GM12878 (cell line): ENCODE measurements at regions not wholly inside any gene's neighbourhood (a gene's known extent, or its start where the extent isn't known, plus 50 kb on each side); places are given as distances from the start of the nearest gene placed in this dataset.

Experiments used
- ATAC-seq: fragments of 200-7000 bp; cut with Tn5 transposase; 3 replicates; pipeline ENCODE4 v1.9.1; 2020; ENCODE audit warnings: mild to moderate bottlenecking, moderate library complexity
- BruUV-seq: library from RNA; stranded (reverse); fragments of 400-500 nt; replicated peaks from 2 replicates; lab custom pipeline; 2021; lab: Mats Ljungman, UMichigan
- CTCF ChIA-PET: fragments of 300-600 bp; sonication (Branson Sonifier 250); formaldehyde crosslinking; extraction: SDS; loops from one replicate; lab custom pipeline; 2021; ENCODE audit warnings: inconsistent platforms; lab: Yijun Ruan, JAX
- POLR2A ChIA-PET: fragments of 350-600 bp; formaldehyde crosslinking; extraction: SDS; loops from one replicate; lab custom pipeline; 2021; ENCODE audit warnings: inconsistent platforms; lab: Charles Lee
- RAD21 ChIA-PET: fragments of 300-600 bp; sonication (Branson Sonifier 250); formaldehyde crosslinking; loops from one replicate; lab custom pipeline; 2023; ENCODE audit warnings: antibody characterized with exemption; ENCODE audit not compliant: unreplicated experiment; lab: Charles Lee
- SMC1A ChIA-PET: fragments of 300-600 bp; sonication (Branson Sonifier 250); formaldehyde crosslinking; loops from one replicate; lab custom pipeline; 2023; ENCODE audit not compliant: unreplicated experiment, uncharacterized antibody; lab: Charles Lee
- DNase-seq: peaks from one replicate; pipeline ENCODE4 v3.0.0-alpha.2; 2011; ENCODE audit warnings: low read depth, low spot score
- FAIRE-seq: peaks from 3 replicates; lab custom pipeline; 2011; peaks lifted over from hg19 to GRCh38; lab: Jason Lieb, UNC
- H2AFZ ChIP-seq: 2 replicates; pipeline ENCODE4 v1.6.0; 2011; ENCODE audit warnings: low read depth, low read length, control low read depth; ENCODE audit not compliant: control insufficient read depth
- H3K27ac ChIP-seq: 2 replicates; pipeline ENCODE4 v1.5.1; 2011; ENCODE audit warnings: control low read depth; ENCODE audit not compliant: control insufficient read depth, insufficient read depth
- H3K27me3 ChIP-seq, 2 experiments: replicated peaks in 1 of 2; 2 replicates each; pipeline versions ENCODE4 v1.6.0 to v1.6.1; 2011; ENCODE audit warnings: low read length in 1 of 2; ENCODE audit not compliant: control insufficient read depth in 2 of 2, insufficient read depth in 2 of 2
- H3K36me3 ChIP-seq, 2 experiments: 2 replicates each; pipeline ENCODE4 v1.5.1; 2011; ENCODE audit warnings: low read length in 1 of 2; ENCODE audit not compliant: control insufficient read depth in 2 of 2, insufficient read depth in 2 of 2
- H3K4me1 ChIP-seq: 2 replicates; pipeline ENCODE4 v1.6.1; 2011; ENCODE audit warnings: mild to moderate bottlenecking, low read length, moderate library complexity, mixed read lengths; ENCODE audit not compliant: control insufficient read depth, insufficient read depth
- H3K4me2 ChIP-seq: 2 replicates; pipeline ENCODE4 v1.6.0; 2011; ENCODE audit warnings: control low read depth; ENCODE audit not compliant: control insufficient read depth, insufficient read depth
- H3K4me3 ChIP-seq: fragments of 200-600 bp; sonication (generic); 2 replicates; pipeline ENCODE4 v1.5.1; 2016
- H3K79me2 ChIP-seq: 2 replicates; pipeline ENCODE4 v1.6.0; 2011; ENCODE audit warnings: low read length; ENCODE audit not compliant: control insufficient read depth, insufficient read depth
- H3K9ac ChIP-seq: 2 replicates; pipeline ENCODE4 v1.8.0; 2011; ENCODE audit warnings: low read length, control low read depth, mixed read lengths; ENCODE audit not compliant: control insufficient read depth, insufficient read depth
- H3K9me3 ChIP-seq: replicated peaks from 3 replicates; pipeline ENCODE4 v1.5.1; 2011; ENCODE audit warnings: mild to moderate bottlenecking, low read length; ENCODE audit not compliant: control insufficient read depth, insufficient read depth
- H4K20me1 ChIP-seq: 2 replicates; pipeline ENCODE4 v1.6.0; 2011; ENCODE audit not compliant: control insufficient read depth, insufficient read depth
- CUX1 ChIP-seq: IDR thresholded peaks from 2 replicates; pipeline ENCODE4 v1.6.1; 2012; ENCODE audit warnings: improper control_type of control experiment, low read depth, low read length; ENCODE audit not compliant: insufficient replicate concordance
- HDAC2 ChIP-seq: fragments of 200-600 bp; sonication (generic); IDR thresholded peaks from 2 replicates; pipeline ENCODE4 v1.6.1; 2017
- IRF3 ChIP-seq: fragments of 450-650 bp; IDR thresholded peaks from 2 replicates; pipeline ENCODE4 v1.6.1; 2014; ENCODE audit warnings: mild to moderate bottlenecking
- NFYB ChIP-seq: IDR thresholded peaks from 2 replicates; pipeline ENCODE4 v1.6.1; 2011; ENCODE audit warnings: low read depth, mild to moderate bottlenecking, low read length, improper control_type of control experiment, moderate library complexity; ENCODE audit not compliant: insufficient read depth
- POLR2AphosphoS2 ChIP-seq: IDR thresholded peaks from 2 replicates; pipeline ENCODE4 v1.6.1; 2011; ENCODE audit warnings: low read depth, mild to moderate bottlenecking, low read length, improper control_type of control experiment, moderate library complexity
- ZNF592 ChIP-seq: fragments of 450-650 bp; IDR thresholded peaks from 2 replicates; pipeline ENCODE4 v1.6.1; 2017; ENCODE audit warnings: mild to moderate bottlenecking, moderate library complexity
- WGBS: methylation state at CpG from one replicate; pipeline ENCODE4 v1.1.6; 2016; ENCODE audit warnings: low lambda C conversion rate; ENCODE audit not compliant: insufficient replicate concordance, insufficient coverage; ENCODE audit errors: missing lambda C conversion rate; 5-methylcytosine and 5-hydroxymethylcytosine counted together
- in situ Hi-C: fragments of 300-500 bp; cut with MboI; formaldehyde crosslinking; loops from 9 replicates; pipeline ENCODE4 v1.14.3; 2018; ENCODE audit warnings: mixed read lengths
- intact Hi-C: fragments of 100-400 bp; cut with micrococcal nuclease; formaldehyde crosslinking; loops from one replicate; pipeline ENCODE4 v1.14.2; 2022; ENCODE audit not compliant: unreplicated experiment

GRCh38 chr6:74713941-74714340 is 491.9 kb downstream of the COL12A1 start (continued):
- TF ChIP-seq CUX1 (no peak), ZNF592 (no peak)

GRCh38 chr6:74705451-74705850 is 500.4 kb downstream of the COL12A1 start:
- ATAC-seq (peak; percentile 27; the same call in 2 of the 3 replicates), FAIRE-seq (no peak), DNase-seq (no peak)
- Histone ChIP-seq H3K4me1 (no peaks in the 10 kb centered on the region), H3K9me3 (no peaks in the 10 kb centered on the region), H3K9ac (no peak overlapping the region), H3K36me3 (no peaks in the 10 kb centered on the region), H3K27ac (no peak overlapping the region), H3K4me2 (no peak overlapping the region), H2AFZ (no peak overlapping the region), H3K4me3 (no peak overlapping the region), H4K20me1 (no peaks in the 10 kb centered on the region)
- WGBS = 0% methylated on average over 1 of the region's 1 CpG
- intact Hi-C loops = no loop called here
- SMC1A ChIA-PET = no interaction called here
- POLR2A ChIA-PET = no interaction called here
- CTCF ChIA-PET = interaction anchor here (0.7 kb wide), 1 partner anchor 17 kb away, joined by 3 read pairs; no protein-coding TSS in a partner anchor
- TF ChIP-seq HDAC2 = no peak
- TF ChIP-seq NFYB = no peak
- TF ChIP-seq IRF3 = no peak
- TF ChIP-seq POLR2AphosphoS2 = no peak
- TF ChIP-seq, all 136 proteins: peak for 0
- no peaks in the 10 kb centered on the region for H3K27me3 ChIP-seq
- RAD21 ChIA-PET = no interaction called here
- H3K79me2 ChIP-seq = no peaks in the 10 kb centered on the region
- no TSS peak for BruUV-seq
- in situ Hi-C loops = no loop called here
